Sigmoid colon (tissue), 6 donors: ENCODE measurements at regions not wholly inside any gene's neighbourhood (a gene's known extent, or its start where the extent isn't known, plus 50 kb on each side); places are given as distances from the start of the nearest gene placed in this dataset.
A peak's percentile ranks its signal among the peaks of the same experiment; 100 is the strongest.

Experiments
- DNase-seq: peaks from one replicate; pipeline ENCODE4 v3.0.0-alpha.2; 2019
- H3K27ac ChIP-seq, 4 donors: fragments of 200-600 bp; sonication (generic); one replicate each; pipeline ENCODE4 v1.5.1; 2016 to 2019; ENCODE audit warnings: mild to moderate bottlenecking in 1 of 4
- H3K27me3 ChIP-seq, 3 donors: fragments of 200-600 bp; sonication (generic); one replicate each; pipeline ENCODE4 v1.5.1; 2019; ENCODE audit warnings: mild to moderate bottlenecking in 1 of 3
- H3K36me3 ChIP-seq, 4 donors: fragments of 200-600 bp; sonication (generic); one replicate each; pipeline ENCODE4 v1.5.1; 2016 to 2019
- H3K4me1 ChIP-seq, 4 donors: fragments of 200-600 bp; sonication (generic); one replicate each; pipeline ENCODE4 v1.5.1; 2017 to 2019
- H3K4me3 ChIP-seq, 4 donors: fragments of 200-600 bp; sonication (generic); one replicate each; pipeline ENCODE4 v1.5.1; 2017 to 2019; ENCODE audit warnings: mild to moderate bottlenecking in 2 of 4, moderate library complexity in 1 of 4
- H3K9me3 ChIP-seq, 4 donors: fragments of 200-600 bp in 3 of 4; sonication (generic) in 3 of 4; one replicate each; pipeline versions ENCODE4 v1.5.1 to v1.6.1; 2013 to 2019
- CTCF ChIP-seq, 4 experiments: fragments of 450-650 bp in 3 of 4; fragments of 200-600 bp in 1 of 4; IDR thresholded peaks; one replicate each; pipeline ENCODE4 v1.5.1; 2016 to 2019; ENCODE audit warnings: antibody characterized with exemption in 4 of 4, mild to moderate bottlenecking in 3 of 4, moderate library complexity in 2 of 4
- EP300 ChIP-seq, 4 donors: sonication (generic); formaldehyde crosslinking; IDR thresholded peaks; one replicate each; pipeline ENCODE4 v1.6.1; 2017; ENCODE audit warnings: antibody characterized with exemption in 4 of 4
- POLR2A ChIP-seq, 2 donors: fragments of 450-650 bp; IDR thresholded peaks; one replicate each; pipeline ENCODE4 v1.6.1; 2016; ENCODE audit warnings: antibody characterized with exemption in 2 of 2, mild to moderate bottlenecking in 2 of 2, moderate library complexity in 2 of 2
- POLR2AphosphoS5 ChIP-seq, 4 donors: sonication (generic); formaldehyde crosslinking; IDR thresholded peaks; one replicate each; pipeline ENCODE4 v1.6.1; 2017; ENCODE audit warnings: antibody characterized with exemption in 4 of 4
- WGBS, 2 donors: extraction: QIAGEN DNeasy Blood & Tissue Kit; methylation state at CpG; one replicate each; pipeline ENCODE4 v1.1.7; 2013; 5-methylcytosine and 5-hydroxymethylcytosine counted together
- intact Hi-C: fragments of 100-400 bp; cut with DNase I; formaldehyde crosslinking; loops from one replicate; pipeline ENCODE4 v1.15.1; 2023
- donor health status: healthy with polysubstance abuse.
- donor health status: healthy.

GRCh38 chr20:19114410-19114809, 98.0 kb upstream of the SLC24A3 start:
- DNase-seq, result no peak
- no peak for TF ChIP-seq CTCF (IDR thresholded peaks at IDR 0.05)
- peak in 2 of 4 donors; percentile 15 to 29 for TF ChIP-seq POLR2AphosphoS5 (IDR thresholded peaks at IDR 0.05)

GRCh38 chr20:19115581-19115980, 96.9 kb upstream of the SLC24A3 start:
- TF ChIP-seq EP300 (IDR thresholded peaks at IDR 0.05), result no peak
- TF ChIP-seq POLR2A (IDR thresholded peaks at IDR 0.05), result no peak
- no peak for TF ChIP-seq CTCF (IDR thresholded peaks at IDR 0.05)
- TF ChIP-seq POLR2AphosphoS5 (IDR thresholded peaks at IDR 0.05), result no peak
- intact Hi-C loops, result no loop called here
- H3K36me3 ChIP-seq, result no peaks in the 10 kb centered on the region
- H3K4me3 ChIP-seq, result no peak overlapping the region
- H3K27me3 ChIP-seq, result no peaks in the 10 kb centered on the region
- H3K9me3 ChIP-seq, result no peaks in the 10 kb centered on the region
- H3K4me1 ChIP-seq, result peaks cover 0 to 32% (median 30%) of the 10 kb centered on the region in 4 donors
- no peak overlapping the region for H3K27ac ChIP-seq
- 92 to 95% methylated on average over 6 of the region's 6 CpGs for WGBS, 2 donors
- DNase-seq, result no peak

More at GRCh38 chr20:19114410-19114809, 98.0 kb upstream of the SLC24A3 start:
- H3K27ac ChIP-seq, result no peak overlapping the region
- H3K36me3 ChIP-seq, result no peaks in the 10 kb centered on the region
- peaks cover 0 to 29% (median 24%) of the 10 kb centered on the region in 4 donors for H3K4me1 ChIP-seq
- intact Hi-C loops, result no loop called here
- WGBS, 2 donors, result 33 to 58% methylated on average over 2 of the region's 2 CpGs
- H3K27me3 ChIP-seq, result no peaks in the 10 kb centered on the region
- no peaks in the 10 kb centered on the region for H3K9me3 ChIP-seq
- no peak overlapping the region for H3K4me3 ChIP-seq

- no peak overlapping the region for H3K4me3 ChIP-seq
- H3K4me1 ChIP-seq, result peaks cover 0 to 29% (median 20%) of the 10 kb centered on the region in 4 donors
- no peaks in the 10 kb centered on the region for H3K27me3 ChIP-seq
- H3K9me3 ChIP-seq, result no peaks in the 10 kb centered on the region
- H3K36me3 ChIP-seq, result no peaks in the 10 kb centered on the region
- intact Hi-C loops, result no loop called here
- H3K27ac ChIP-seq, result peak overlapping the region in 2 of 4 donors; percentile 46 to 71
- WGBS, 2 donors, result 92 to 93% methylated on average over 9 of the region's 9 CpGs
- DNase-seq, result no peak
- TF ChIP-seq POLR2A (IDR thresholded peaks at IDR 0.05) (no peak), EP300 (IDR thresholded peaks at IDR 0.05) (no peak), POLR2AphosphoS5 (IDR thresholded peaks at IDR 0.05) (no peak), CTCF (IDR thresholded peaks at IDR 0.05) (no peak)
These were observed 92.4 kb upstream of the SLC24A3 start for GRCh38 chr20:19120011-19120410.

- H3K27ac ChIP-seq, result peak overlapping the region in 2 of 4 donors; percentile 48 to 71
These were observed 91.9 kb upstream of the SLC24A3 start for GRCh38 chr20:19120569-19120968.

More at GRCh38 chr20:19120569-19120968, 91.9 kb upstream of the SLC24A3 start:
- DNase-seq, result no peak
- TF ChIP-seq POLR2AphosphoS5 (IDR thresholded peaks at IDR 0.05), result peak in 3 of 4 donors; percentile 34 to 59 (median 37)
- TF ChIP-seq CTCF (IDR thresholded peaks at IDR 0.05), result no peak
- no peak for TF ChIP-seq POLR2A (IDR thresholded peaks at IDR 0.05)
- TF ChIP-seq EP300 (IDR thresholded peaks at IDR 0.05), result no peak
- no peaks in the 10 kb centered on the region for H3K9me3 ChIP-seq
- peaks cover 0 to 31% (median 23%) of the 10 kb centered on the region in 4 donors for H3K4me1 ChIP-seq
- no peaks in the 10 kb centered on the region for H3K36me3 ChIP-seq
- H3K4me3 ChIP-seq, result no peak overlapping the region
- intact Hi-C loops, result no loop called here
- WGBS, 2 donors, result 10 to 43% methylated on average over 4 of the region's 4 CpGs
- no peaks in the 10 kb centered on the region for H3K27me3 ChIP-seq
